ENCODE measurements at regions not wholly inside any gene's neighbourhood (a gene's known extent, or its start where the extent isn't known, plus 50 kb on each side); places are given as distances from the start of the nearest gene placed in this dataset.
"Not testable (repeated sequence)": the region's sequence is repeated elsewhere in the genome, so short reads cannot be mapped to it uniquely, and the experiment has no call there.

DNA sequence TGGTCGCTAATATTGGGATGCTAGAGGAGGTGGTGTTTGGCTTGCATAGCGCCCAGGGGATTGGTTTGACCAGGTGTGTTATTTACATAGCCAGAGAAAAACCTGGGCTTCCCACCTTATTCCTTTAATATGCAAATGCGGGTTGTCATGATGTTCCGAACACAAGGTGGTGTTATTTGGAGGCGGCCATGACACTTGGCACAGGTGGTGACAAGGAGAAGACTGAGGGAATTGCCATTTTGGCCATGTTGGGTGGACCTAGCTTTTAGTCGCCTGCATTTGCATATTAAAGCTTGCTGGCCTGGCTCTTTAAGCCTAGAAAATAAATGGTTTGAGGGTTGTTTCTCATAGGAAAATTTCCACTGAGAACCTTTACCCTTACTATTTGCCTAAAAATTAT, 490.5 kb downstream of the SIPA1L2 start:
- no peak for DNase-seq (ENCODE audit: low spot score)

DNA sequence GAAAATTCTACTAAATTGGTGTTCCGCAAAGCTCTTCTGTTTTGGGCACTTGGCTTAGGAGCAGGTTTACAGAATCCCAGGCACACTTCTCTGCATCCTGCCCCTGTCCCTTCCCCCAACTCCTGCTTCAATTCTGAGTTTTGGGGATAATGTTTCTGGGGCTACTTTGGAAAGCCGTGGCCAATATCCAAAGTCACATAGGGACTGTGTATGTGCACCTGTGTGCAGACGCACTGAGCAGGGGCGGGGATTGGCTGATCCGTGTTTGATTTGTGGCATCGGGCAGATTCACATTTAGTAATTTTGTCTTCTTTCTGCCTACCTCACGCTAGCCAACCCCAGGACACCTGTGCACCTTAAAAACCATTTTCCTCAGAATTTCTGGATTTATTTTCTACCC, 491.9 kb downstream of the SIPA1L2 start:
- DNase-seq (ENCODE audit: low spot score), result no peak

DNA sequence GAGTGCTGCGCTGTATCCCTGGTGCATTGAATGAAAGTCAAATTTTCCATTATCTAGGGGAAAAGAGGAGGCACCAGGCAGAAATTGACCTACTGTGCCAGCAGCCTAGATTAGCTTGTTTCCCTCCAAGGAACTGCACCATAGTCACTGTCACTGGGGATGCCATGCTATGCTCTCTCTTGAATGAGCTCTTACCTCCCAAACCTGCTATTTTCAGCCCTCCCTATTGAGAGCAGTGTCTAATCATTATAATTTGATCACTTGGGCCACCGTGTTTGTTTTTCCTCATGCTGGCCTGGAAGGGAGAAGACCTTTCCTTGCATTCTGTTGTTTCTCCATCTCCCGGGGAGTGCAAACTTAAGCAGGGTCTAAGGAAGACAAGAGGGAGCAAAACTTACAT, 492.9 kb downstream of the SIPA1L2 start:
- DNase-seq (ENCODE audit: low spot score), result no peak

DNA sequence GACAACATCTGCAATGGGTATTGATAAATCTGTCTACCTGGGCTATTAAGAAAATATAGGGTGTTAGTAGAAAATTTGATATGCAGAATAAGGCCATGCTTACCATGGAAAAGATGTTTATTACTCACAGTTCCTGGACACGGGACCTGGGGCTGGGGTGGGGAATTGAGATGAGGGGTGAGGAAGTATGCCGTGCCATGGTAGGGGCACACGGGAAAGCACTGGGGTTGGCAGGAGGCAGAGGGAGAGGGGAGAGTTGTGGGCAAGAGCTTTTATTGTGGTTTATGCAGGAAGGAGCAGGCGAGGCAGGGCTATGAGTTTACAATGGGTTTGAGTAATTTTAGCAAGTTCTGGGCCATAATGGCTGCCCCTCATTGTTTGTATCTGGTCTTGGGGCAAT, 493.8 kb downstream of the SIPA1L2 start:
- no peak for DNase-seq (ENCODE audit: low spot score)

DNA sequence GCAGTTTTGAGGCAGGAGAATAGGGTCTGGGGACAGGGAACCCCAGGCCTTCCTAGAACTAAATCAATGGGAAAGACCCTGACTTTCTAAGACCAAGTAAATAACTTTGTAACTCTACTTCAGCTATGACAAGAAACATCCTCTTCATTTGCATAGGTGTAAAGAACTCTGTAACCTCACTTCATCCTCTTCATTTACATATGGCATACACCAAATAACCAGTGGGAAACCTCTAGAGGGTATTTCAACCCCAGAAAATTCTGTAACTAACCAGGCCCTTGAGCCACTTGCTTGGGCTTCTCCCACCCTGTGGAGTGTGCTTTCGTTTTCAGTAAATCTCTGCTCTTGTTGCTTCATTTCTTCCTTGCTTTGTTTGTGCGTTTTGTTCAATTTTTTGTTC, 495.6 kb downstream of the SIPA1L2 start:
- DNase-seq (ENCODE audit: low spot score), result no peak

DNA sequence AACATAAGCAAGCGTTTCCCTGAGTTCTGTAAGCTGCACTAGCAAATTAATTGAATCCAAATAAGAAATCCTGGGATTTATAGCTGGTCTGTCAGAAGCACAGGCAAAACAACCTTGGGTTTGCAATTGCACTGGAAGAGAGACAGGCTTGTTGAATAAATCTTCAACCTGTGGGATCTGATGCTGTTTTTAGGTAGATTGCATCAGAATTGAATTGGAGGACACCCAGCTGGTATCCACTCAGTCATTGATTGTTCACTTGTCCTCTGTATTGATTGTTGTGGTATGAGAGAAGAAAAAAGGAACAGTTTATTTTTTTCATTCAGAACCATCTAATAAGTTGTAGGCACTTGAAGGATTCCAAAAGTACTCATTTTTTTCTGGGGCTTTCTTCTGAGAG, 497.4 kb downstream of the SIPA1L2 start:
- no peak for DNase-seq (ENCODE audit: low spot score)

DNA sequence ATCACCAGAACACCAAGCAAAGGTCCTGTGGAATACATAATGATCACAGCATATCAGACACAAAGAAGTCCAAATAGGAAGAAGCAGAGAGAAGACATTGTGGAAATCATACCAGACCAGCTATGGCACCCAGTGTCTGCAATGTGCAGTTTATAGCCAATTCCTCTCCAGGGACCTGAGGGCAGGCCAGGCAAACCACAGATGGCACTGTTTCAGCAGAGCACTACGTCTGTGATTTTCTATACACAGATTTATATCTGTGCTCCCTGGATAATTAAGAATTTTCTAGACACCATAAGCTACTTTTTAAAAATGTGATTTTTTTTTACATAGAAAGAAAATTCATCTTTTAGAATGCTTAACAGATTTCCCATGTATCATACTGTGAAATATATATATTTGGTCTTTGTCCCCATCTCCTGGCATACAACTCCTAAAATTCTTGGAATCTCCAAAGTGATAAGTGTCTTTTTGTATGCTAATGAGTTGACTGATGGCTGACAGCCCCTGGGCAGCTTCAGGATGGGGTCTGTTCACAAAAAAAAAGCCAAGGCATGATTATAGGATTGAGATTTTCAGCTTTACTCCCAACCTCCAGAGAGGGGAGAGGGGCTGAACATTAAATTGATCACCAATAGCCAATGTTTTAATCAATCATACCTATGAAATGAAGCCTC, 498.1 kb downstream of the SIPA1L2 start:
- no peak for DNase-seq (ENCODE audit: low spot score)

DNA sequence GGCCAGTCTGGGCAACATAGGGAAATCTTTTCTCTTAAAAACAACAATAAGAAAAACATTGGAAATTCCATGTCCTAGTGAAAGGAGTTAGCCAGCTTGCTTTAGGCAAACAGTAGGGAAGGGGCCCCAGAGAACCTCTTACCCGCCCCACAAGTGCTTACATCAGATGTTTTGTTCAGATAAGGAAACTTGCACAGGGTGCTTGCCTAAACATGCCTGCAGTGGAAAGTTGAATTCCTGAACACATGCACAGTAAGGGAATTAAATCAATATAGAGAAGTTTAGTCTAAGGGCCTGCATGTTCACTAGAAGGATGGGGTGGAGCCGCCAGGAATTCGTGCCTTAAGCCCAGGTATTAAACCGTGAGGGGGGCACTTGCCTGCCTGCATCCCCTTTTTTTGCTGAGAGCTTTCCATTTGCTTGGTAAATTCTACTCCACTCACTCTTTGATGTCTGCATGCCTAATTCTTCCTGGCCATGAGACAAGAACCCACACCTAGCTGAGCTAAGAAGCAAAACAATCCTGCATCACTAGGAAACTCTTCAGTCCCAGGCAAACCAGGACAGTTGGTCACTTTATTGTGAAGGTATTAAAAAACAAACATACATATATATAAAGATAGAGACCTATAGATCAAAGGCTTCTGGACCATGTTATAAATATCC, 499.0 kb downstream of the SIPA1L2 start:
- DNase-seq (ENCODE audit: low spot score), result no peak

DNA sequence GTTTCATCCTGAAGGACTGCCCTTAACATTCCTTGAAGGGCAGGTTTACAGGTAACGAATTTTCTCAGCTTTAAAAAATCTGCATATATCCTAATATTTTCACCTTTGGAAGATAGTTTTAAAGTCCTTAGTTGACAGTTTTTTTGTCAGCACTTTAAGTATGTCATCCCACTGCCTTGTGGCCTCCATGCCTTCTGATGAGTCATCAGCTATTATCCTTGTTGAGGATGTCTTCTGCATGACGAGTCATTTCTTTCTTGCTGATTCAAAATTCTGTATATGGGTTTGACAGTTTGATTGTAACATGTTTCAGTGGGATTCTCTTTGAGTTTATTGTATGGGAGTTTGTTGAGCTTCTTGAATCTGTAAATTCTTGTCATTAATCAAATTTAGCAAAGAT, 500.6 kb downstream of the DISC1 start:
- DNase-seq (ENCODE audit: low spot score), result no peak

DNA sequence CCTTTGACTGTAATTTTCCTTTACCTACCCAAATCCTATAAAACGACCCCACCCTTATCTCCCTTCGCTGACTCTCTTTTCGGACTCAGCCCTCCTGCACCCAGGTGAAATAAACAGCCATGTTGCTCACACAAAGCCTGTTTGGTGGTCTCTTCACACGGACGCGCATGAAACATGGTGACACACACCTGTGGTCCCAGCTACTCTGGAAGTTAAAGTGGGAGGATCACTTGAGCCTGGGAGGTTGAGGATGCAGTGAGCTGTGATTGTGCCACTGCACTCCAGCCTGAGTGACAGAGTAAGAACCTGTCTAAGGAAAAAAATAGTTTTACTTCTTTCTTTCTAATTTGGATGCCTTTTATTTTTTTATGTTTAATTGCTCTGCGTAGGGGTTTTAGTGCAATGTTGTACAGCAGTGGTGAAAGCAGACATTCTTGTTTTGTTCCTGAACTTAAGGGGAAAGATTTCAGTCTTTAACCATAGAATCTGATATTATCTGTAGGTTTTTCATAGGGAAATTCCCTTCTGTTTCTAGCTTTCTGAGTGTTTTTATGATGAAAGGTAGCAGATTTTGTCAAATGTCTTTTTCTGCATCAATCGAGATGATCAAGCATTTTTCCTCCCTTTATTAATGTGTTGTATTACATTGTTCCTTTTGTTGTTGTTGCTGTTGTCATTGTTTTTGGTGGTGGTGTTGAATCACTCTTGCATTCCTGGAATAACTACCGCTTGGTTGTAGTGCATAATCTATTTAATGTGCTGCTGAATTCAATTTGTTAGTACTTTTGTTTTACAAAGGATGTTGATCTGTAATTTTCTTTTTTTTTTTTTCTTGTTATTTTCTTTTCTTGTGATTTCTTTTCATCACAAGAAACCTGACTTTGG, 497.4 kb downstream of the DISC1 start:
- no peak for DNase-seq (ENCODE audit: low spot score)

DNA sequence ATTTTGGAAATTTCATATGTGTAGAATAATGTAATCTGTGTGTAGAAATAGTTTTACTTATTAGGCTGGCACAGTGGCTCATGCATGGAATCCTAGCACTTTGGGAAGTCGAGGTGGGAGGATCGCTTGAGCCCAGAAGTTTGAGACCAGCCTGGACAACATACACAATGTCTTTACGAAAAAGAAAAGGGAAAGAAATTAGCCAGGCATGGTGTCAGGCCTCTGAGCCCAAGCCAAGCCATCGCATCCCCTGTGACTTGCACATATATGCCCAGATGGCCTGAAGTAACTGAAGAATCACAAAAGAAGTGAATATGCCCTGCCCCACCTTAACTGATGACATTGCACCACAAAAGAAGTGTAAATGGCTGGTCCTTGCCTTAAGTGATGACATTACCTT, 491.3 kb downstream of the DISC1 start:
- DNase-seq (ENCODE audit: low spot score), result not testable (repeated sequence)

DNA sequence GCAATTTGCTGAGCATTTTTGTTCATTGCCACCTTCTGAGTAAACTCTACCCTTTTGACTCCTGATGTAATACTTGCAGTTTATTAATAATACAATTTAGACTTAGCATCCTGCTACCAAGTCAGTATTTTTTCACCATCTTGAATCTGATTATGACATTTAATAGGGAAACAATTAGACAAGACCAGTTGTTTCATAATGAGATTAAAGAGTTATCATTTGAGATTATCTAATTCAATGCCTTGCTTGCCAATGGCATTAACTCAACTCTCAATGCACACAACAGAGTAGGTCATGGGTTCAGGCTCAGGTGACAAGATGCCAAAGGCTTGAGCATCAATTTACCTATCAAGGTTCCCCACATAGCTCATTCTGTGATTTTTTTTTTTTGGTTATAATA, 488.4 kb downstream of the DISC1 start:
- no peak for DNase-seq (ENCODE audit: low spot score)

DNA sequence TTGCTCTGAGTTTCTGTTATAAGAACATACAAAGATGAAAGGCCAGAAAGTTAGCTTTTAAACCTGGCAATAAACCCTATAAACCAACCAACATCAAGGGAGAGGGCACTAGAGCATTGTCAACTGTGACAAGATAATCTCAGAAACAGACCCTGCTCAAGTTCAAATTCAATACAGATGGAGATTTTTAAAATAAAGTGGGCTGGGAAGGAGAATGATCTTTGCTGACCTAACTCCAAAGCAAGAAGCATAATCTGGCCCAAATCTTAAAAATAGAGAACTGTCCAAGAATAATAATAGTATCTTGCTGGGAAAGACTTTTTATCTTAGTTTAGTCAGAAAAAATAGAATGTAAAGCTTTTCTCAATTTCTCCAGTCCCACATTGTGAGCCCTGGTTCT, 485.5 kb downstream of the DISC1 start:
- DNase-seq (ENCODE audit: low spot score), result no peak

DNA sequence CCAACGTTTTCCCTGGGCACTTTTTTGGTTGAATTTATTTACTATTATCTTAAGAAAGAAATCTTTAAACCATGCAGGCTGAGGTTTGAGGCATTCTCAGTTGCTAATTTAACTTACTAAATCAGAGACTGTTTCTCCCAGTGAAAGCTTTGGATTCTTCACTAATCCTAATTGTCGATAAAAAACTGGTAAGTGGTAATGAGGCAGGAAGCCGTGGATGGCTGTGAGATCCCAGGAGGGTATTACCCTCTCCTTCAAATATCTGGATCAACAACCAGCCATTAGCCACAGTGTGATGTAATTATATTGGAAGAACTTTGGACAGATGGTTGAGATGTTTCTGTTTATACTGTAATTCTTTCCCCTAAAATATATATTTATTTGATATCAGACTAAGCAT, 485.0 kb downstream of the DISC1 start:
- DNase-seq (ENCODE audit: low spot score), result no peak

DNA sequence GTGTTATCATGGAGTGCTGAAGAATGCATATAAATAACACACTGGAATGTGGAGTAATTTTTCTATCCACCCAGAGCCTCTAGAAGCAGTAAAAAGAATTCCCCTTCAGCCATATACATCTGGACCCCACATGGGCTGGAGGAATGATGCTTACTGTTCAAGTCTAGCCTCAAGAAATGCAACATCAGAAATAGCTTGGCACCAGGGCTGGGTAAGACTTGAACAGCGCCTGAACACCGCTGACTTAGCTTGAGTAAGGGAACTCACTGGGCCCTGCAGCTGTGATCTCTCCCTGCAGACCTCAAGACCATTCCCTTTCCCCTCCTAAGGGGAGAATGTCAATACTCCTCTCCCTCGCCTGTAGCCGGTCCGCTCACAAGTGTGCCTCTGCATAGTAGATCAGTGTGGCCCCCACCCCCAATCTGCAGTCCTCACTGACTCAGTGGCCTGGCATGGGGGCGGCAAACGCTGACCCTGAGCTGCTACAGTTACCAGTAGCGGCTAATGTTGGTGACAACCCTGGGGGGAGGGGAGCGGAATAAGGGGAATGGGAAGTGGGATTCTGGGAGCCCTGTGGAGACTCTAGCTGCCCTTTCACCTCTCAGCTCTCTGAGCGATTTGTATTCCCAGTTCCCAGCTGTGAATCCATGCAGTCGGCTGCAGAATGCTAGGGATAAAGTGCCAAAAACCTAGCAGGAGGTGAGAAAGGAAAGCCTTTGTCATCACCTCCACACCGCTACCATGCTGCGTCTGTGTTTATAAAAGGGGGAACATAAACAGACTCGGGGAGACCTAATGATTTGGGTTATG, 483.9 kb downstream of the DISC1 start:
- no peak for DNase-seq (ENCODE audit: low spot score)

DNA sequence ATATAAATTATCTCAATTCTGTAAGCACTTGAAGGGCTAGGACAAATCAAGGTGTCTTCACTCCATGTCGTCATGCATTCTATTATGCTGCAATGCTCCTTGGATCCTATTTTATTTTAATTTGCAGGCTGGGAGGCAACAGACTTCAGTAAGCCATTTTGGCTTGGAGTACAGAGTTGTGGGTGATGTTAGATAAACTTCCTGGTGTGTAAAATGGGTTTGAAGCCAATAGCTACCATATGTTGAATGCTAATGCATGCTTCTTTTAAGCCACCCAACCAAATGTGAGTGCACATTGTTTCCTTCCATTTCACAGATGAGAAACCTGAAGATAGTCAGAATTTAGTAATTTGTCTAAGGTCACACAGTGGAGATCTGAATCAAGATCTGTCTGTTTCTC, 482.8 kb downstream of the DISC1 start:
- no peak for DNase-seq (ENCODE audit: low spot score)

DNA sequence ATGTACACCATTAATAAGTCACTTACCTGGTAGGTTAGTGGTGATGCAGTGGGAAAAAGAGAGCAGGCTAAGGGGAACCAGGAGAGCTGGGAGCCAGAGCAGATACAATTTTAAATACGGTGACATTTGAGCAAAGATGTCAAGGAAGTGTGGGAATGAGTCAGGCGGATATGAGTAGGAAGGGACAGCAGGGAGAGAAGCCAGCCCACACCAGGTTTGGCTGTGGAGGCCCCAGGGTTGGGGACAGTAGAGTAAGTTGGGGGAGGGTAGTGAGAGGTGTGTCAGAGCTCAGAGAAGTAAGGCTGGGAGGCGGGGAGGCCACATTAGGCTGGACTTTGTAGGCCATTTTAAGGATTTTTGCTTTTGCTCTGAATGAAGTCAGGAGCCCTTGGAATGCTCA, 482.0 kb downstream of the DISC1 start:
- DNase-seq (ENCODE audit: low spot score), result no peak

DNA sequence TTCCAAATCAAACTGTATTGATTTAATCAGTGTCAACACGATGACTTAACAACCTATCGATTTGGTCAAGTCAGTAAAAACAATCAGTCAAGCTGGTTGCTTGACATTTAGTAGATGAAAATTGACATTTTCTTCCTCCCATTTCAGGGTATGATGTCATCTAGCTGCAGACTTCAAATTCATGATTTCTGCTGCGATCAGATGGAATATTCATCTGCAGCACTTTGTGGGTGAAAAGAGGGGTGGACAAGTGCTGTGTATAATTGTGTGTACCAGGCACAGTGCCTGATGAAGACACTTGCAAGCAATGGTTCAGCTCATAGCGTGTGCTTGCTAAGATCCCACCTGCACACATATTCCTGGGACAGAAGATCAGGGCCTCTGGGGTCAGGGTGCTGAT, 479.8 kb downstream of the DISC1 start:
- no peak for DNase-seq (ENCODE audit: low spot score)

DNA sequence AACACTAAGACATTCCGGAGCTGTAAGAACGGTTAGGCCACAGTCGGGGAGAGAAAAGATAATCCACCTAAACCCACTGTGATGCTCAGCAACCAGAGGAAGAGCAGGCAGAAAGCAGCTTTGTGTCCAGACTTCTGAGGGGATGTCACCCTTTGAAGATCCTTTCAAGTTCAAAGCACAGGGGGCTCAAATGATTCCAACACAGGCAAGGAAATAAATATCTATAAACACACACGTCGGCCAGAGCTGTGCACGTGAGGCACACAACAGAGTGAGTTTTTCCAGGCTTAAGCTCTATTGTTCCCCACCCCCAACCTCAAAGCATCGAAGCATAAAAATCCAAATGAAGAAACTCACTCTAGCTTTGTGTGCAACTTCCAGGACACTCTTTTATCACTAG, 479.0 kb downstream of the DISC1 start:
- DNase-seq (ENCODE audit: low spot score), result no peak

DNA sequence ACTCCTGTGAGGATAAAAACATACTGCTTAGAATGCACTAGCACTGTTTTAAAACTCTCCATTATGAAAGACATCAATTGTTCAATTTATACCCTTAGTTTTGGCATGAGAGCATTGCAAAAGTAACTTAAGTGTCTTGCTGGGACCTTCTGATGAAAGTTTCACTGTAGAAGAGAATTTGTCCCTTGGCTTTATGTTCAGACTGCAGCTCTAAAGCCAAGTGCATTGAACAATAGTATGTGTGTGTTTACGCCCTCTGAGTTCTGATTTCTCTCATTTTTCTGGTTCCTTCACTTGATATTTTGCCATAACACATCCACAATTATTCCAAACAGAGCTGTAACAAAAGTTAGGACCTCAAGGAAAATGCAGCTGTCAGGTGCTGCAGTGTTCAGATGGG, 474.6 kb downstream of the DISC1 start:
- no peak for DNase-seq (ENCODE audit: low spot score)

DNA sequence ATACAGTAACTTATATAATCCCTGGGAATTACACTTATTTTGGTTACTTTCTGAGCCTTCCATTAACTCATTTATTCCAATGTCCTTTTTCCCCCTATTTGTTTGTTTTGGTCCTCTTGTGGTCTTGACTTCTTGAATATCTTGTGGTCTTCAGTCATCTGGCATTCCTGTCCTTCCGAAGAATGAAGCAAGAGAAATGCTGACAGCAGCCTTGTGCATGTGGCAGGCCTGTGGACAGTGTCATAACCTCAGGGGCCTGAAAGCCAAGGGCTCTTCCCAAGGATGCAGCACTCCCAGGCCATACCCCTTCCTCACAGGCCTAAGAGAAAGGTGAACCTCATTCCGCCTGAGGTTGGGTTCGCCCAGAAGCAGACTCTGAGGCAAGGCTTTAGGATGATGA, 470.2 kb downstream of the DISC1 start:
- no peak for DNase-seq (ENCODE audit: low spot score)

Measured in HT-29 (cell line).